Naive B cell (primary cell): ENCODE measurements at regions not wholly inside any gene's neighbourhood (a gene's known extent, or its start where the extent isn't known, plus 50 kb on each side); places are given as distances from the start of the nearest gene placed in this dataset.

Experiments
- ATAC-seq, 2 donors: fragments of 150-1000 bp; cut with Tn5 transposase; 2 replicates each; pipeline ENCODE4 v1.10.0; 2021; ENCODE audit warnings: low read depth in 2 of 2, mild to moderate bottlenecking in 2 of 2, moderate library complexity in 2 of 2
- DNase-seq: peaks from one replicate; pipeline ENCODE4 v3.0.0; 2022
- H3K27ac Mint-ChIP-seq, 6 donors: one replicate each; pipeline ENCODE4 v1.8.0; 2020 to 2022; ENCODE audit warnings: mild to moderate bottlenecking in 6 of 6, mixed read lengths in 6 of 6, moderate library complexity in 5 of 6, inconsistent platforms in 2 of 6
- H3K27me3 Mint-ChIP-seq, 3 donors: one replicate each; pipeline ENCODE4 v1.8.0; 2021 to 2022; ENCODE audit warnings: mixed read lengths in 3 of 3, mild to moderate bottlenecking in 1 of 3
- H3K36me3 Mint-ChIP-seq, 2 donors: one replicate each; pipeline ENCODE4 v1.8.0; 2020 to 2022; ENCODE audit warnings: mixed read lengths in 2 of 2, inconsistent platforms in 1 of 2, mild to moderate bottlenecking in 1 of 2
- H3K4me1 Mint-ChIP-seq, 3 donors: one replicate each; pipeline ENCODE4 v1.8.0; 2020 to 2022; ENCODE audit warnings: mixed read lengths in 3 of 3, inconsistent platforms in 1 of 3, mild to moderate bottlenecking in 1 of 3, moderate library complexity in 1 of 3
- H3K4me3 Mint-ChIP-seq, 8 donors: one replicate each; pipeline ENCODE4 v1.8.0; 2020 to 2022; ENCODE audit warnings: mild to moderate bottlenecking in 8 of 8, mixed read lengths in 8 of 8, moderate library complexity in 8 of 8, inconsistent platforms in 2 of 8
- H3K9me3 Mint-ChIP-seq, 7 donors: one replicate each; pipeline ENCODE4 v1.8.0; 2020 to 2022; ENCODE audit warnings: mixed read lengths in 7 of 7, mild to moderate bottlenecking in 5 of 7, inconsistent platforms in 2 of 7, moderate library complexity in 1 of 7

DNA sequence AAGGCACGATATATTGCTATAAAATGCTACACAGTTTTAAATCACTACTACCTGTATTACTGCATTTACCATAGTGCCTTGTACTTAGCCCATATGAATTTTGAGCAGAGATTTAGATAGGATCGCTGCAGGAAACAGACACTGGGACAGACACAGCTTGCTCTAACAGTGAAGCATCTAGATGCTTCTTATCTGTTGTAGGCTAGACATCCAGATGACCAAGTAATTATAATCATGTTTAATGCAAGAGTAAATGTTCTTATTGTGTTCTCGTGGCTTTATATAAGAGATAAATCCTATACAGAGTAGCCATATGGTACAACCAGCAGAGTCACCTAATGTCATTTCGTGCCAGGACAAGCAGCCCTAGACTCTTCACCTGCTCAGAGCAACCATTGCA, 92.8 kb downstream of the ASCL1 start:
- peaks cover 0 to 11% (median 0%) of the 10 kb centered on the region in 7 donors for H3K9me3 Mint-ChIP-seq
- ATAC-seq (no peak), DNase-seq (no peak)
- H3K27ac Mint-ChIP-seq = no peak overlapping the region
- no peak overlapping the region for H3K4me3 Mint-ChIP-seq
- no peaks in the 10 kb centered on the region for H3K4me1 Mint-ChIP-seq
- peaks cover 0 to 20% (median 7%) of the 10 kb centered on the region in 3 donors for H3K27me3 Mint-ChIP-seq
- H3K36me3 Mint-ChIP-seq = no peaks in the 10 kb centered on the region

DNA sequence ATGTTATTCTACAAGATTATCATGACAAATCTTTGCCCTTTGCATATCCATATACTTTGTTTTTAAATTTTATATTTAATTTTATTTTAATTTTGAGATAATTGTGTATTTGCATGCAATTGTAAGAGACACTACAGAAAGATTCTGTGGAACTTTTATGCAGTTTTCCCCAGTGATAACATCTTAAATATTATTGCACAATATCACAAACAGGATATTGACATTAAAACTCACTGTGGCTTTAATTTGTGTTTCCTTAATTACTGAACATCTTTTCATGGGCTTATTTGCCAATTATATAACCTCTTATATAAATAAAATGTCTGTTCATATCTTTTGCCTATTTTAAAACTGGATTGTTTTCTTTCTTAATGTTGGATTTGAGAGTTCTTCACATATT, 95.6 kb downstream of the ASCL1 start:
- H3K27me3 Mint-ChIP-seq = peaks cover under 1 to 17% (median 11%) of the 10 kb centered on the region in 3 donors
- H3K4me1 Mint-ChIP-seq = no peaks in the 10 kb centered on the region
- H3K36me3 Mint-ChIP-seq = no peaks in the 10 kb centered on the region
- no peak overlapping the region for H3K27ac Mint-ChIP-seq
- H3K4me3 Mint-ChIP-seq = no peak overlapping the region
- H3K9me3 Mint-ChIP-seq = peaks cover 0 to 11% (median 3%) of the 10 kb centered on the region in 7 donors
- ATAC-seq (no peak), DNase-seq (no peak)

- DNase-seq (no peak), ATAC-seq (no peak)
- no peaks in the 10 kb centered on the region for H3K4me1 Mint-ChIP-seq
- H3K9me3 Mint-ChIP-seq = peaks cover 2 to 26% (median 7%) of the 10 kb centered on the region in 7 donors
- H3K36me3 Mint-ChIP-seq = no peaks in the 10 kb centered on the region
- no peak overlapping the region for H3K27ac Mint-ChIP-seq
- peaks cover 0 to 10% (median 4%) of the 10 kb centered on the region in 3 donors for H3K27me3 Mint-ChIP-seq
- H3K4me3 Mint-ChIP-seq = no peak overlapping the region
These were observed 116.2 kb downstream of the ASCL1 start for GRCh38 chr12:103073630-103074029.

- H3K27ac Mint-ChIP-seq = no peak overlapping the region
These were observed 118.4 kb downstream of the ASCL1 start for GRCh38 chr12:103075848-103076247.

GRCh38 chr12:103077108-103077773, 119.8 kb downstream of the ASCL1 start:
- Mint-ChIP-seq H3K36me3 (peaks cover 0 to 7% of the 10 kb centered on the region in 2 donors), H3K27me3 (peaks cover 0 to 4% (median 0%) of the 10 kb centered on the region in 3 donors), H3K9me3 (peaks cover 0 to 10% (median 7%) of the 10 kb centered on the region in 7 donors), H3K4me3 (no peak overlapping the region), H3K4me1 (no peaks in the 10 kb centered on the region), H3K27ac (no peak overlapping the region)
- ATAC-seq = no peak
- DNase-seq = no peak

More at GRCh38 chr12:103075848-103076247, 118.4 kb downstream of the ASCL1 start:
- Mint-ChIP-seq H3K27me3 (peaks cover 0 to 10% (median 4%) of the 10 kb centered on the region in 3 donors), H3K4me3 (no peak overlapping the region), H3K36me3 (no peaks in the 10 kb centered on the region), H3K4me1 (no peaks in the 10 kb centered on the region), H3K9me3 (peaks cover under 1 to 11% (median 5%) of the 10 kb centered on the region in 7 donors)
- DNase-seq (no peak), ATAC-seq (no peak)

DNA sequence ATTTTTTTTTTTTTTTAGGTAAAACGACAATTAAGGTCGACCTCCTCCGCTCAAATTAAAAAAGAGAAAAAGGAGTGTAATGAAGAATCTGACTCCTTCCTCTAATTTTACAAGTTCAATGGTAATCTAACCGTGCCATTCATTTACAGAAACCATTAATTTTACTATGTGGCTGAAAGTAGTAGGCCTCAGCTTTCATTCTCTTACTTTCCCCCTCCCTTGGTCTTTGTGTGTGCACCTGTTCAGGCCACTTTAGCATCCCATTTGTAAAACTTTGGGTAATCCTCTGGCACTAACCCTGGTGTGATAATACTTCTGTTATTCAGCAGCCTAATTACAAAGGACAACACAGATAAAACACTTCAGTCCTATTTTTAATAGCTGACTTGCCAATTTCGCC, 128.1 kb downstream of the ASCL1 start:
- DNase-seq (no peak), ATAC-seq (no peak)
- no peak overlapping the region for H3K4me3 Mint-ChIP-seq
- H3K27ac Mint-ChIP-seq = no peak overlapping the region
- H3K9me3 Mint-ChIP-seq = peaks cover 0 to 13% (median 7%) of the 10 kb centered on the region in 7 donors
- no peaks in the 10 kb centered on the region for H3K4me1 Mint-ChIP-seq
- H3K36me3 Mint-ChIP-seq = peaks cover 0 to 7% of the 10 kb centered on the region in 2 donors
- peaks cover 0 to 12% (median 0%) of the 10 kb centered on the region in 3 donors for H3K27me3 Mint-ChIP-seq

GRCh38 chr12:103086471-103086870, 129.0 kb downstream of the ASCL1 start:
- Mint-ChIP-seq H3K4me3 (no peak overlapping the region), H3K36me3 (peaks cover 0 to 7% of the 10 kb centered on the region in 2 donors), H3K27ac (no peak overlapping the region), H3K4me1 (no peaks in the 10 kb centered on the region), H3K27me3 (peaks cover 0 to 12% (median 0%) of the 10 kb centered on the region in 3 donors), H3K9me3 (peaks cover 0 to 7% (median 3%) of the 10 kb centered on the region in 7 donors)
- DNase-seq (no peak), ATAC-seq (no peak)

GRCh38 chr12:103093499-103094106, 136.1 kb downstream of the ASCL1 start:
- DNase-seq (no peak), ATAC-seq (no peak)
- Mint-ChIP-seq H3K27me3 (peaks cover 12 to 24% (median 14%) of the 10 kb centered on the region in 3 donors), H3K27ac (no peak overlapping the region), H3K4me3 (no peak overlapping the region), H3K9me3 (peaks cover 0 to 5% (median 0%) of the 10 kb centered on the region in 7 donors), H3K4me1 (no peaks in the 10 kb centered on the region), H3K36me3 (no peaks in the 10 kb centered on the region)

DNA sequence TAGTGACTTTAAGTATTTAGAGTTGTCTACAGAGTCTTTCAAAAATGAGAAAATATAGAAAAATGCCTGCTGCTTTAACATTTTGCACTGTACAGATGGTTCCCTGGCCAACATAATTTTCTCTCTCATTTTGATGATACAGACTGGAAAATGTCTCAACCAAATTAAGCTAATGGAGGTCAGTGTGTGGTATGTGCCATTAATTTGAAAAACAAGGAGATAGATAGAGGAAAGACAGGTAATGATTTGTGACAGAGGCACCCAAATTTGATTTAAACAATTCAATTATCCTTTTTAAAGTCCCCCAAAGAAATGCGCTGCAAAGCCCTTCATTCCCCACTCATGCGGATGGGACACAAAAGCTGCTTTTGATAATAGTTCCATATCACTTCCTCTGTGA, 140.0 kb downstream of the ASCL1 start:
- peak overlapping the region in 1 of 6 donors; percentile 18 for H3K27ac Mint-ChIP-seq
- ATAC-seq (no peak), DNase-seq (no peak)
- H3K4me1 Mint-ChIP-seq = no peaks in the 10 kb centered on the region
- H3K9me3 Mint-ChIP-seq = peaks cover 0 to 9% (median 1%) of the 10 kb centered on the region in 7 donors
- H3K4me3 Mint-ChIP-seq = no peak overlapping the region
- H3K27me3 Mint-ChIP-seq = peaks cover 9 to 24% (median 16%) of the 10 kb centered on the region in 3 donors
- H3K36me3 Mint-ChIP-seq = no peaks in the 10 kb centered on the region

GRCh38 chr12:103100257-103100831, 142.9 kb downstream of the ASCL1 start:
- DNase-seq (no peak), ATAC-seq (no peak)
- H3K4me1 Mint-ChIP-seq = no peaks in the 10 kb centered on the region
- no peak overlapping the region for H3K27ac Mint-ChIP-seq
- no peaks in the 10 kb centered on the region for H3K36me3 Mint-ChIP-seq
- H3K27me3 Mint-ChIP-seq = peaks cover 4 to 21% (median 15%) of the 10 kb centered on the region in 3 donors
- H3K9me3 Mint-ChIP-seq = peaks cover 0 to 8% (median 0%) of the 10 kb centered on the region in 7 donors
- no peak overlapping the region for H3K4me3 Mint-ChIP-seq

DNA sequence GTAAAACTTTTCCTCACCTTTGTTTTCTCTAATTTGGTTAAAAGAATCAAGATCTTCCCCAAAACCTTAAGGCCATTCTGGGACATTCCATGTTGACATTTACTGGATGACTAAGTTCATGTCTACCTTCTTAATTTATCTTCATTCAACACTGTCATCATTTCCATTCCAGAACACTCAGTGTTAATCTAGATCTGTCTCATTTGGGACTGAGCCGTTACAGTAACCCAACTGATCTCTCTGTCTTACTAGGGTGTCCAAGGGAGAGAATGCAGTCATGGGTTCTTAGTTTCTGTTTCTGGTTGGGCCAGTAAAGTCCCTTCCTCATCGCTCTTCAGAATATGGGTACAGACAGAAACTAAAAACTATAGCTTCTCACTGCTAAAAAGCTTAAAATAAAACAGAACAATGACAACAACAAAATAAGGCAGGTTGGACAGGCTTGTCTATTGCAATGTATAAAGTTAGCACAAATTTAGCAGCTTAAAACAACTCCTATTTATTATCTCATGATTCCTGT, 144.8 kb downstream of the ASCL1 start:
- Mint-ChIP-seq H3K36me3 (no peaks in the 10 kb centered on the region), H3K4me3 (no peak overlapping the region), H3K27me3 (peaks cover 0 to 17% (median 10%) of the 10 kb centered on the region in 3 donors), H3K4me1 (no peaks in the 10 kb centered on the region), H3K9me3 (peaks cover 0 to 4% (median 0%) of the 10 kb centered on the region in 7 donors), H3K27ac (no peak overlapping the region)
- DNase-seq (no peak), ATAC-seq (no peak)

GRCh38 chr12:103105971-103106597, 148.6 kb downstream of the ASCL1 start:
- DNase-seq (no peak), ATAC-seq (no peak)
- Mint-ChIP-seq H3K4me1 (no peaks in the 10 kb centered on the region), H3K36me3 (no peaks in the 10 kb centered on the region), H3K27ac (no peak overlapping the region), H3K9me3 (peaks cover 0 to 3% (median 0%) of the 10 kb centered on the region in 7 donors), H3K27me3 (peaks cover 0 to 17% (median 10%) of the 10 kb centered on the region in 3 donors), H3K4me3 (no peak overlapping the region)

GRCh38 chr12:103109861-103110260, 152.4 kb downstream of the ASCL1 start:
- no peaks in the 10 kb centered on the region for H3K36me3 Mint-ChIP-seq
- peaks cover 8 to 12% (median 9%) of the 10 kb centered on the region in 3 donors for H3K4me1 Mint-ChIP-seq
- H3K27ac Mint-ChIP-seq = peak overlapping the region in 1 of 6 donors; percentile 83
- no peaks in the 10 kb centered on the region for H3K9me3 Mint-ChIP-seq
- H3K27me3 Mint-ChIP-seq = peaks cover 0 to 2% (median 0%) of the 10 kb centered on the region in 3 donors
- no peak for ATAC-seq
- no peak overlapping the region for H3K4me3 Mint-ChIP-seq
- DNase-seq = no peak
